Kidney (tissue), 13 donors: ENCODE measurements at regions not wholly inside any gene's neighbourhood (a gene's known extent, or its start where the extent isn't known, plus 50 kb on each side); places are given as distances from the start of the nearest gene placed in this dataset.

ENCODE experiments used
- DNase-seq, 5 donors: peaks; one replicate each; pipeline ENCODE4 v3.0.0-alpha.2; 2013 to 2020
- FAIRE-seq: peaks from 2 replicates; lab custom pipeline; 2012; peaks lifted over from hg19 to GRCh38; lab: Jason Lieb, UNC
- H3K27ac ChIP-seq, 2 donors: one replicate each; pipeline ENCODE4 v1.7.0; 2013; ENCODE audit warnings: low read depth in 2 of 2, low read length in 2 of 2, inconsistent platforms in 1 of 2
- H3K27me3 ChIP-seq: one replicate; pipeline ENCODE4 v1.7.1; 2013; ENCODE audit warnings: low read length, inconsistent platforms; ENCODE audit not compliant: control insufficient read depth, insufficient read depth
- H3K36me3 ChIP-seq, 3 donors: one replicate each; pipeline versions ENCODE4 v1.7.0 to v1.7.1; 2013; ENCODE audit warnings: low read length in 3 of 3, control low read depth in 1 of 3, inconsistent platforms in 1 of 3; ENCODE audit not compliant: insufficient read depth in 3 of 3, control insufficient read depth in 2 of 3
- H3K4me1 ChIP-seq, 3 donors: one replicate each; pipeline versions ENCODE4 v1.7.0 to v1.7.1; 2013; ENCODE audit warnings: low read length in 3 of 3, inconsistent platforms in 1 of 3, low read depth in 1 of 3; ENCODE audit not compliant: control insufficient read depth in 2 of 3, insufficient read depth in 2 of 3
- H3K4me3 ChIP-seq, 3 donors: one replicate each; pipeline versions ENCODE4 v1.7.0 to v1.8.1; 2013; ENCODE audit warnings: low read length in 3 of 3, control low read depth in 1 of 3, inconsistent platforms in 1 of 3
- H3K9ac ChIP-seq, 3 donors: one replicate each; pipeline versions ENCODE4 v1.7.0 to v1.7.1; 2013; ENCODE audit warnings: low read length in 3 of 3, control low read depth in 1 of 3, inconsistent platforms in 1 of 3
- H3K9me3 ChIP-seq, 3 donors: one replicate each; pipeline versions ENCODE4 v1.7.0 to v1.7.1; 2013; ENCODE audit warnings: low read length in 3 of 3, control low read depth in 1 of 3, inconsistent platforms in 1 of 3; ENCODE audit not compliant: control insufficient read depth in 2 of 3, insufficient read depth in 1 of 3
- CTCF ChIP-seq: IDR thresholded peaks from 3 replicates; pipeline ENCODE4 v1.5.1; 2012; ENCODE audit warnings: mild to moderate bottlenecking, moderate library complexity, borderline replicate concordance; ENCODE audit not compliant: insufficient read depth; ENCODE audit errors: extremely low read depth
- intact Hi-C: fragments of 100-400 bp; cut with DNase I; formaldehyde crosslinking; loops from one replicate; pipeline ENCODE4 v1.11.1; 2022
- donor health status: control.
- donor health status: control.
- donor health status: control.
- donor health status: control.
- donor health status: control.
- donor health status: DM: yes; HTN: yes; CAD: no.
- donor health status: Normal renal cell carcinoma (clear cell type).

- DNase-seq = no peak
- H3K36me3 ChIP-seq = no peaks in the 10 kb centered on the region
- H3K27me3 ChIP-seq = no peaks in the 10 kb centered on the region
- H3K4me3 ChIP-seq = no peak overlapping the region
- H3K4me1 ChIP-seq = peaks cover 0 to 5% (median 0%) of the 10 kb centered on the region in 3 donors
- no peak overlapping the region for H3K27ac ChIP-seq
- no peak for FAIRE-seq
- no peaks in the 10 kb centered on the region for H3K9me3 ChIP-seq
- intact Hi-C loops = no loop called here
- no peak overlapping the region for H3K9ac ChIP-seq
- no peak for TF ChIP-seq CTCF
Measured at GRCh38 chr13:59607780-59608233, 555.9 kb downstream of the DIAPH3 start.

GRCh38 chr13:59609421-59609820 is 554.3 kb downstream of the DIAPH3 start:
- no peak overlapping the region for H3K27ac ChIP-seq
- H3K4me1 ChIP-seq = peaks cover 0 to 5% (median 0%) of the 10 kb centered on the region in 3 donors
- no peaks in the 10 kb centered on the region for H3K9me3 ChIP-seq
- DNase-seq = no peak
- intact Hi-C loops = no loop called here
- FAIRE-seq = no peak
- H3K4me3 ChIP-seq = no peak overlapping the region
- TF ChIP-seq CTCF = no peak
- H3K36me3 ChIP-seq = no peaks in the 10 kb centered on the region
- no peaks in the 10 kb centered on the region for H3K27me3 ChIP-seq
- H3K9ac ChIP-seq = no peak overlapping the region
